GM13977 (cell line): ENCODE measurements at regions not wholly inside any gene's neighbourhood (a gene's known extent, or its start where the extent isn't known, plus 50 kb on each side); places are given as distances from the start of the nearest gene placed in this dataset.

ENCODE experiments used
- DNase-seq: peaks from one replicate; pipeline ENCODE4 v3.0.0; 2012; ENCODE audit warnings: low spot score
- CTCF ChIP-seq: IDR thresholded peaks from 2 replicates; pipeline ENCODE4 v1.5.1; 2012; ENCODE audit warnings: mild to moderate bottlenecking, control low read depth; ENCODE audit not compliant: insufficient read depth; ENCODE audit errors: extremely low read depth, missing control alignments
- in situ Hi-C: fragments of 300-500 bp; cut with MboI; formaldehyde crosslinking; loops from one replicate; pipeline ENCODE4 v1.12.0; 2022; ENCODE audit warnings: low sequenced_read_pairs, low pct_unique_long_range_greater_than_20kb, mixed read lengths, inconsistent platforms; ENCODE audit not compliant: unreplicated experiment

- in situ Hi-C loops, result no loop called here
- TF ChIP-seq CTCF, result no peak
- DNase-seq, result no peak
Measured at GRCh38 chr22:27381552-27381951, 420.0 kb downstream of the MN1 start.

- no peak for DNase-seq
- no peak for TF ChIP-seq CTCF
- in situ Hi-C loops, result no loop called here
Measured at GRCh38 chr22:27381960-27382742, 419.4 kb downstream of the MN1 start.

GRCh38 chr22:27382947-27383346 lies 418.6 kb downstream of the MN1 start:
- no peak for DNase-seq
- in situ Hi-C loops, result no loop called here
- TF ChIP-seq CTCF, result no peak

- no peak for TF ChIP-seq CTCF
- DNase-seq, result no peak
- in situ Hi-C loops, result no loop called here
Measured at GRCh38 chr22:27383896-27384295, 417.7 kb downstream of the MN1 start.

GRCh38 chr22:27385261-27385998 lies 416.1 kb downstream of the MN1 start:
- in situ Hi-C loops, result no loop called here
- TF ChIP-seq CTCF, result no peak

GRCh38 chr22:27386186-27386585 lies 415.4 kb downstream of the MN1 start:
- TF ChIP-seq CTCF, result no peak
- DNase-seq, result no peak
- in situ Hi-C loops, result no loop called here

More at GRCh38 chr22:27385261-27385998, 416.1 kb downstream of the MN1 start:
- DNase-seq, result no peak
